GM12878 (cell line): ENCODE measurements at regions not wholly inside any gene's neighbourhood (a gene's known extent, or its start where the extent isn't known, plus 50 kb on each side); places are given as distances from the start of the nearest gene placed in this dataset.

Experiments used
- SPI1 ChIP-seq: IDR thresholded peaks from 2 replicates; pipeline ENCODE4 v1.6.1; 2011; ENCODE audit warnings: low read depth, mild to moderate bottlenecking, low read length, moderate library complexity, borderline replicate concordance; ENCODE audit not compliant: insufficient read depth
- YY1 ChIP-seq: IDR thresholded peaks from 2 replicates; pipeline ENCODE4 v1.6.1; 2011; ENCODE audit warnings: low read depth, mild to moderate bottlenecking, low read length
- TF ChIP-seq, protein P1 (sequence below): fragments of 450-650 bp; IDR thresholded peaks from 2 replicates; pipeline ENCODE4 v1.6.1; 2018; ENCODE audit warnings: mild to moderate bottlenecking, low read depth, moderate library complexity; ENCODE audit not compliant: partially characterized antibody
- TF ChIP-seq, protein P2 (sequence below): fragments of 450-650 bp; IDR thresholded peaks from 2 replicates; pipeline ENCODE4 v1.6.1; 2017; ENCODE audit warnings: mild to moderate bottlenecking, moderate library complexity

DNA sequence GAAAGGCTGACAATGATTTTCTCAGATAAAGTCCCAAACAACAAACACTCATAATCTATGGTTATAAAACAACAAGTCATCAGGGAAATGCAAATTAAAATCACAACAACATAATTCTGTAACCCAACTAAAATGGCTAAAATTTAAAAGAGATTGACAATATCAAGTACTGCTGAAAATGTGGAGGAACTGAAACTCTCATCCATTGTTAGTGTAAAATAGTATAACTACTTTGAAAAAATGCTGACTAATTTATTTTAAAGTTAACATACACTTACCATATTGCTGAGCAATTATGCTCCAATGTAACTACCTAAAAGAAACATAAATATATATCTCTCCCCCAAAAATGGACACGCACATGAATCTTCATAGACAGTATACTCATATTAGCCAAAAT is 245.9 kb upstream of the SPOPL start (continued):
- TF ChIP-seq, protein P1, sequence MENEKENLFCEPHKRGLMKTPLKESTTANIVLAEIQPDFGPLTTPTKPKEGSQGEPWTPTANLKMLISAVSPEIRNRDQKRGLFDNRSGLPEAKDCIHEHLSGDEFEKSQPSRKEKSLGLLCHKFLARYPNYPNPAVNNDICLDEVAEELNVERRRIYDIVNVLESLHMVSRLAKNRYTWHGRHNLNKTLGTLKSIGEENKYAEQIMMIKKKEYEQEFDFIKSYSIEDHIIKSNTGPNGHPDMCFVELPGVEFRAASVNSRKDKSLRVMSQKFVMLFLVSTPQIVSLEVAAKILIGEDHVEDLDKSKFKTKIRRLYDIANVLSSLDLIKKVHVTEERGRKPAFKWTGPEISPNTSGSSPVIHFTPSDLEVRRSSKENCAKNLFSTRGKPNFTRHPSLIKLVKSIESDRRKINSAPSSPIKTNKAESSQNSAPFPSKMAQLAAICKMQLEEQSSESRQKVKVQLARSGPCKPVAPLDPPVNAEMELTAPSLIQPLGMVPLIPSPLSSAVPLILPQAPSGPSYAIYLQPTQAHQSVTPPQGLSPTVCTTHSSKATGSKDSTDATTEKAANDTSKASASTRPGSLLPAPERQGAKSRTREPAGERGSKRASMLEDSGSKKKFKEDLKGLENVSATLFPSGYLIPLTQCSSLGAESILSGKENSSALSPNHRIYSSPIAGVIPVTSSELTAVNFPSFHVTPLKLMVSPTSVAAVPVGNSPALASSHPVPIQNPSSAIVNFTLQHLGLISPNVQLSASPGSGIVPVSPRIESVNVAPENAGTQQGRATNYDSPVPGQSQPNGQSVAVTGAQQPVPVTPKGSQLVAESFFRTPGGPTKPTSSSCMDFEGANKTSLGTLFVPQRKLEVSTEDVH = no peak
- no peak for TF ChIP-seq YY1
- TF ChIP-seq SPI1 = peak; percentile 31; the same call in 1 of the 2 replicates
- TF ChIP-seq, protein P2, sequence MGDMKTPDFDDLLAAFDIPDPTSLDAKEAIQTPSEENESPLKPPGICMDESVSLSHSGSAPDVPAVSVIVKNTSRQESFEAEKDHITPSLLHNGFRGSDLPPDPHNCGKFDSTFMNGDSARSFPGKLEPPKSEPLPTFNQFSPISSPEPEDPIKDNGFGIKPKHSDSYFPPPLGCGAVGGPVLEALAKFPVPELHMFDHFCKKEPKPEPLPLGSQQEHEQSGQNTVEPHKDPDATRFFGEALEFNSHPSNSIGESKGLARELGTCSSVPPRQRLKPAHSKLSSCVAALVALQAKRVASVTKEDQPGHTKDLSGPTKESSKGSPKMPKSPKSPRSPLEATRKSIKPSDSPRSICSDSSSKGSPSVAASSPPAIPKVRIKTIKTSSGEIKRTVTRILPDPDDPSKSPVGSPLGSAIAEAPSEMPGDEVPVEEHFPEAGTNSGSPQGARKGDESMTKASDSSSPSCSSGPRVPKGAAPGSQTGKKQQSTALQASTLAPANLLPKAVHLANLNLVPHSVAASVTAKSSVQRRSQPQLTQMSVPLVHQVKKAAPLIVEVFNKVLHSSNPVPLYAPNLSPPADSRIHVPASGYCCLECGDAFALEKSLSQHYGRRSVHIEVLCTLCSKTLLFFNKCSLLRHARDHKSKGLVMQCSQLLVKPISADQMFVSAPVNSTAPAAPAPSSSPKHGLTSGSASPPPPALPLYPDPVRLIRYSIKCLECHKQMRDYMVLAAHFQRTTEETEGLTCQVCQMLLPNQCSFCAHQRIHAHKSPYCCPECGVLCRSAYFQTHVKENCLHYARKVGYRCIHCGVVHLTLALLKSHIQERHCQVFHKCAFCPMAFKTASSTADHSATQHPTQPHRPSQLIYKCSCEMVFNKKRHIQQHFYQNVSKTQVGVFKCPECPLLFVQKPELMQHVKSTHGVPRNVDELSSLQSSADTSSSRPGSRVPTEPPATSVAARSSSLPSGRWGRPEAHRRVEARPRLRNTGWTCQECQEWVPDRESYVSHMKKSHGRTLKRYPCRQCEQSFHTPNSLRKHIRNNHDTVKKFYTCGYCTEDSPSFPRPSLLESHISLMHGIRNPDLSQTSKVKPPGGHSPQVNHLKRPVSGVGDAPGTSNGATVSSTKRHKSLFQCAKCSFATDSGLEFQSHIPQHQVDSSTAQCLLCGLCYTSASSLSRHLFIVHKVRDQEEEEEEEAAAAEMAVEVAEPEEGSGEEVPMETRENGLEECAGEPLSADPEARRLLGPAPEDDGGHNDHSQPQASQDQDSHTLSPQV = no peak
